WTC11 (cell line): ENCODE measurements at regions not wholly inside any gene's neighbourhood (a gene's known extent, or its start where the extent isn't known, plus 50 kb on each side); places are given as distances from the start of the nearest gene placed in this dataset.

Experiments
- ATAC-seq: fragments of 200-7000 bp; cut with Tn5 transposase; 2 replicates; pipeline ENCODE4 v1.10.0; 2021; ENCODE audit warnings: mild to moderate bottlenecking, moderate library complexity
- CTCF ChIA-PET: fragments of 300-600 bp; sonication (Branson Sonifier 250); formaldehyde crosslinking; loops from one replicate; lab custom pipeline; 2021; ENCODE audit warnings: antibody characterized with exemption; lab: Charles Lee
- POLR2A ChIA-PET: fragments of 350-600 bp; sonication (Branson Sonifier 250); formaldehyde crosslinking; loops from one replicate; lab custom pipeline; 2021; ENCODE audit warnings: antibody characterized with exemption; lab: Charles Lee
- DNase-seq: peaks from one replicate; pipeline ENCODE4 v3.0.0; 2021; ENCODE audit warnings: low spot score
- H3K27ac Mint-ChIP-seq: 2 replicates; pipeline ENCODE4 v1.8.0; 2021; ENCODE audit warnings: mixed read lengths
- H3K27me3 Mint-ChIP-seq: 2 replicates; pipeline ENCODE4 v1.8.0; 2021; ENCODE audit warnings: low read depth, mild to moderate bottlenecking, moderate library complexity, mixed read lengths
- H3K36me3 Mint-ChIP-seq: 2 replicates; pipeline ENCODE4 v1.8.0; 2021; ENCODE audit warnings: mixed read lengths
- H3K4me1 Mint-ChIP-seq: 2 replicates; pipeline ENCODE4 v1.8.0; 2022; ENCODE audit warnings: mixed read lengths
- H3K4me3 Mint-ChIP-seq: 2 replicates; pipeline ENCODE4 v1.8.0; 2021; ENCODE audit warnings: mild to moderate bottlenecking, moderate library complexity, mixed read lengths
- H3K9me3 Mint-ChIP-seq: 2 replicates; pipeline ENCODE4 v1.8.0; 2021; ENCODE audit warnings: mixed read lengths
- CREM ChIP-seq: sonication (generic); formaldehyde crosslinking; IDR thresholded peaks from 2 replicates; pipeline ENCODE4 v1.8.1; 2022; ENCODE audit warnings: mild to moderate bottlenecking, missing genetic modification reagents, moderate library complexity
- E2F1 ChIP-seq: sonication (generic); formaldehyde crosslinking; IDR thresholded peaks from 2 replicates; pipeline ENCODE4 v1.8.0; 2022; ENCODE audit warnings: mild to moderate bottlenecking, missing genetic modification reagents
- ETV6 ChIP-seq: sonication (generic); formaldehyde crosslinking; IDR thresholded peaks from 2 replicates; pipeline ENCODE4 v1.8.1; 2022; ENCODE audit warnings: mild to moderate bottlenecking, missing genetic modification reagents
- FOXK1 ChIP-seq: sonication (generic); formaldehyde crosslinking; IDR thresholded peaks from 2 replicates; pipeline ENCODE4 v1.8.0; 2022; ENCODE audit warnings: mild to moderate bottlenecking, moderate library complexity, missing genetic modification reagents
- FOXP4 ChIP-seq: sonication (generic); formaldehyde crosslinking; IDR thresholded peaks from 2 replicates; pipeline ENCODE4 v1.8.0; 2022; ENCODE audit warnings: mild to moderate bottlenecking, missing genetic modification reagents
- GTF2I ChIP-seq: fragments of 250-450 bp; sonication (Bioruptor Pico); conservative IDR thresholded peaks from 2 replicates; pipeline ENCODE4 v1.4.0; 2021; ENCODE audit warnings: mild to moderate bottlenecking
- MLX ChIP-seq: sonication (generic); formaldehyde crosslinking; IDR thresholded peaks from 2 replicates; pipeline ENCODE4 v1.8.1; 2023; ENCODE audit warnings: mild to moderate bottlenecking, missing genetic modification reagents, moderate library complexity
- NFE2L1 ChIP-seq: sonication (generic); formaldehyde crosslinking; IDR thresholded peaks from 2 replicates; pipeline ENCODE4 v1.8.1; 2023; ENCODE audit warnings: missing genetic modification reagents
- NFYB ChIP-seq: sonication (generic); formaldehyde crosslinking; conservative IDR thresholded peaks from 2 replicates; pipeline ENCODE4 v1.8.0; 2022; ENCODE audit warnings: low read depth, missing genetic modification reagents
- SOX15 ChIP-seq: fragments of 250-450 bp; sonication (Bioruptor Pico); IDR thresholded peaks from 2 replicates; pipeline ENCODE4 v1.9.0; 2021; ENCODE audit warnings: mild to moderate bottlenecking
- STAT6 ChIP-seq: sonication (generic); formaldehyde crosslinking; conservative IDR thresholded peaks from 2 replicates; pipeline ENCODE4 v1.8.1; 2023; ENCODE audit warnings: mild to moderate bottlenecking, low read depth, missing genetic modification reagents, moderate library complexity
- TCF7 ChIP-seq: sonication (generic); formaldehyde crosslinking; IDR thresholded peaks from 2 replicates; pipeline ENCODE4 v1.8.0; 2022; ENCODE audit warnings: mild to moderate bottlenecking, low read depth, missing genetic modification reagents, moderate library complexity
- USF2 ChIP-seq: sonication (generic); formaldehyde crosslinking; IDR thresholded peaks from 2 replicates; pipeline ENCODE4 v1.8.1; 2023; ENCODE audit warnings: mild to moderate bottlenecking, missing genetic modification reagents, moderate library complexity
- ZNF232 ChIP-seq: sonication (generic); formaldehyde crosslinking; IDR thresholded peaks from 2 replicates; pipeline ENCODE4 v1.8.0; 2022; ENCODE audit warnings: mild to moderate bottlenecking, missing genetic modification reagents
- ZNF317 ChIP-seq: sonication (generic); formaldehyde crosslinking; IDR thresholded peaks from 2 replicates; pipeline ENCODE4 v1.8.1; 2023; ENCODE audit warnings: low read depth, mild to moderate bottlenecking, moderate library complexity, missing genetic modification reagents, borderline replicate concordance
- ZNF423 ChIP-seq: fragments of 250-450 bp; sonication (Bioruptor Pico); IDR thresholded peaks from 2 replicates; pipeline ENCODE4 v2.1.2; 2022; ENCODE audit warnings: mild to moderate bottlenecking, moderate library complexity
- TF ChIP-seq, protein P1 (sequence below): sonication (generic); formaldehyde crosslinking; IDR thresholded peaks from 2 replicates; pipeline ENCODE4 v1.8.1; 2023; ENCODE audit warnings: mild to moderate bottlenecking, missing genetic modification reagents, borderline replicate concordance
- TF ChIP-seq, protein P2 (sequence below): sonication (generic); formaldehyde crosslinking; IDR thresholded peaks from 2 replicates; pipeline ENCODE4 v1.8.0; 2022; ENCODE audit warnings: mild to moderate bottlenecking, missing genetic modification reagents
- TF ChIP-seq, protein P3 (sequence below): sonication (generic); formaldehyde crosslinking; IDR thresholded peaks from 2 replicates; pipeline ENCODE4 v1.8.0; 2023; ENCODE audit warnings: missing genetic modification reagents
- TF ChIP-seq, protein P4 (sequence below): fragments of 250-450 bp; sonication (Bioruptor Pico); IDR thresholded peaks from 2 replicates; pipeline ENCODE4 v1.8.0; 2021; ENCODE audit warnings: mild to moderate bottlenecking
- TF ChIP-seq, protein P5 (sequence below): sonication (generic); formaldehyde crosslinking; IDR thresholded peaks from 2 replicates; pipeline ENCODE4 v1.8.1; 2023; ENCODE audit warnings: mild to moderate bottlenecking, missing genetic modification reagents

GRCh38 chr11:109305009-109305408 is 117.0 kb upstream of the C11orf87 start (continued):
- TF ChIP-seq ZNF317 (CRISPR knock-in tag) (no peak), GTF2I (CRISPR knock-in tag) (no peak), SOX15 (no peak), FOXK1 (no peak)
- TF ChIP-seq, protein P1, sequence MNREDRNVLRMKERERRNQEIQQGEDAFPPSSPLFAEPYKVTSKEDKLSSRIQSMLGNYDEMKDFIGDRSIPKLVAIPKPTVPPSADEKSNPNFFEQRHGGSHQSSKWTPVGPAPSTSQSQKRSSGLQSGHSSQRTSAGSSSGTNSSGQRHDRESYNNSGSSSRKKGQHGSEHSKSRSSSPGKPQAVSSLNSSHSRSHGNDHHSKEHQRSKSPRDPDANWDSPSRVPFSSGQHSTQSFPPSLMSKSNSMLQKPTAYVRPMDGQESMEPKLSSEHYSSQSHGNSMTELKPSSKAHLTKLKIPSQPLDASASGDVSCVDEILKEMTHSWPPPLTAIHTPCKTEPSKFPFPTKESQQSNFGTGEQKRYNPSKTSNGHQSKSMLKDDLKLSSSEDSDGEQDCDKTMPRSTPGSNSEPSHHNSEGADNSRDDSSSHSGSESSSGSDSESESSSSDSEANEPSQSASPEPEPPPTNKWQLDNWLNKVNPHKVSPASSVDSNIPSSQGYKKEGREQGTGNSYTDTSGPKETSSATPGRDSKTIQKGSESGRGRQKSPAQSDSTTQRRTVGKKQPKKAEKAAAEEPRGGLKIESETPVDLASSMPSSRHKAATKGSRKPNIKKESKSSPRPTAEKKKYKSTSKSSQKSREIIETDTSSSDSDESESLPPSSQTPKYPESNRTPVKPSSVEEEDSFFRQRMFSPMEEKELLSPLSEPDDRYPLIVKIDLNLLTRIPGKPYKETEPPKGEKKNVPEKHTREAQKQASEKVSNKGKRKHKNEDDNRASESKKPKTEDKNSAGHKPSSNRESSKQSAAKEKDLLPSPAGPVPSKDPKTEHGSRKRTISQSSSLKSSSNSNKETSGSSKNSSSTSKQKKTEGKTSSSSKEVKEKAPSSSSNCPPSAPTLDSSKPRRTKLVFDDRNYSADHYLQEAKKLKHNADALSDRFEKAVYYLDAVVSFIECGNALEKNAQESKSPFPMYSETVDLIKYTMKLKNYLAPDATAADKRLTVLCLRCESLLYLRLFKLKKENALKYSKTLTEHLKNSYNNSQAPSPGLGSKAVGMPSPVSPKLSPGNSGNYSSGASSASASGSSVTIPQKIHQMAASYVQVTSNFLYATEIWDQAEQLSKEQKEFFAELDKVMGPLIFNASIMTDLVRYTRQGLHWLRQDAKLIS (CRISPR knock-in tag), result no peak

DNA sequence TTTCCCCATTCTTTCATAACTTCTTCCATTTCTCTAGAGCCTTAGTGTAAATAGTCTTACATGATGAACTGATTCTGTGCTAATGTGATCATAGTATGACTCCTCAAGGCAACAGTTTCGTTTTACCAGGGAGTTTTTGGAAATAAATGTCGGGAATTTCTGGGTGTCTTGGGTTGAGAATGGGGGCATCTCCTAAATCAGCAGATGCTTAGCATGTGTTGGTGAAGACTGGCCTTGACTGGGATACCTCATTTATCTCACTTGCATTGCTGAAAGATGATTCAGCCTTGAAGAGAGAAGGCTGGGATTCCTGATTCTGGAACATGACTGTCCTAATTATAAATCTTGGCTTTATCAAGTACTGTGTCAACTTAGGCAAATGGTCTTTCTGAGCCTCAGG is 115.7 kb upstream of the C11orf87 start:
- H3K9me3 Mint-ChIP-seq, result no peaks in the 10 kb centered on the region
- CTCF ChIA-PET, result no interaction called here
- POLR2A ChIA-PET, result no interaction called here
- H3K27ac Mint-ChIP-seq, result no peak overlapping the region
- H3K4me1 Mint-ChIP-seq, result peaks cover 18% of the 10 kb centered on the region
- H3K36me3 Mint-ChIP-seq, result no peaks in the 10 kb centered on the region
- ATAC-seq (no peak), DNase-seq (no peak)
- H3K27me3 Mint-ChIP-seq, result no peaks in the 10 kb centered on the region
- no peak overlapping the region for H3K4me3 Mint-ChIP-seq
- no peak for TF ChIP-seq FOXP4 (CRISPR knock-in tag)
- TF ChIP-seq, protein P2, sequence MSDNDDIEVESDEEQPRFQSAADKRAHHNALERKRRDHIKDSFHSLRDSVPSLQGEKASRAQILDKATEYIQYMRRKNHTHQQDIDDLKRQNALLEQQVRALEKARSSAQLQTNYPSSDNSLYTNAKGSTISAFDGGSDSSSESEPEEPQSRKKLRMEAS (CRISPR knock-in tag), result no peak
- no peak for TF ChIP-seq ZNF232 (CRISPR knock-in tag)
- no peak for TF ChIP-seq STAT6 (CRISPR knock-in tag)
- TF ChIP-seq, protein P3, sequence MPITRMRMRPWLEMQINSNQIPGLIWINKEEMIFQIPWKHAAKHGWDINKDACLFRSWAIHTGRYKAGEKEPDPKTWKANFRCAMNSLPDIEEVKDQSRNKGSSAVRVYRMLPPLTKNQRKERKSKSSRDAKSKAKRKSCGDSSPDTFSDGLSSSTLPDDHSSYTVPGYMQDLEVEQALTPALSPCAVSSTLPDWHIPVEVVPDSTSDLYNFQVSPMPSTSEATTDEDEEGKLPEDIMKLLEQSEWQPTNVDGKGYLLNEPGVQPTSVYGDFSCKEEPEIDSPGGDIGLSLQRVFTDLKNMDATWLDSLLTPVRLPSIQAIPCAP (CRISPR knock-in tag), result no peak
- TF ChIP-seq ZNF423 (CRISPR knock-in tag), result no peak
- no peak for TF ChIP-seq NFE2L1 (CRISPR knock-in tag)
- no peak for TF ChIP-seq USF2 (CRISPR knock-in tag)
- TF ChIP-seq TCF7, result no peak
- TF ChIP-seq, protein P4, sequence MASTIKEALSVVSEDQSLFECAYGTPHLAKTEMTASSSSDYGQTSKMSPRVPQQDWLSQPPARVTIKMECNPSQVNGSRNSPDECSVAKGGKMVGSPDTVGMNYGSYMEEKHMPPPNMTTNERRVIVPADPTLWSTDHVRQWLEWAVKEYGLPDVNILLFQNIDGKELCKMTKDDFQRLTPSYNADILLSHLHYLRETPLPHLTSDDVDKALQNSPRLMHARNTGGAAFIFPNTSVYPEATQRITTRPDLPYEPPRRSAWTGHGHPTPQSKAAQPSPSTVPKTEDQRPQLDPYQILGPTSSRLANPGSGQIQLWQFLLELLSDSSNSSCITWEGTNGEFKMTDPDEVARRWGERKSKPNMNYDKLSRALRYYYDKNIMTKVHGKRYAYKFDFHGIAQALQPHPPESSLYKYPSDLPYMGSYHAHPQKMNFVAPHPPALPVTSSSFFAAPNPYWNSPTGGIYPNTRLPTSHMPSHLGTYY (CRISPR knock-in tag), result no peak
- no peak for TF ChIP-seq ETV6 (CRISPR knock-in tag)
- no peak for TF ChIP-seq MLX (CRISPR knock-in tag)
- TF ChIP-seq GTF2I (CRISPR knock-in tag), result no peak
- no peak for TF ChIP-seq E2F1
- TF ChIP-seq, protein P5, sequence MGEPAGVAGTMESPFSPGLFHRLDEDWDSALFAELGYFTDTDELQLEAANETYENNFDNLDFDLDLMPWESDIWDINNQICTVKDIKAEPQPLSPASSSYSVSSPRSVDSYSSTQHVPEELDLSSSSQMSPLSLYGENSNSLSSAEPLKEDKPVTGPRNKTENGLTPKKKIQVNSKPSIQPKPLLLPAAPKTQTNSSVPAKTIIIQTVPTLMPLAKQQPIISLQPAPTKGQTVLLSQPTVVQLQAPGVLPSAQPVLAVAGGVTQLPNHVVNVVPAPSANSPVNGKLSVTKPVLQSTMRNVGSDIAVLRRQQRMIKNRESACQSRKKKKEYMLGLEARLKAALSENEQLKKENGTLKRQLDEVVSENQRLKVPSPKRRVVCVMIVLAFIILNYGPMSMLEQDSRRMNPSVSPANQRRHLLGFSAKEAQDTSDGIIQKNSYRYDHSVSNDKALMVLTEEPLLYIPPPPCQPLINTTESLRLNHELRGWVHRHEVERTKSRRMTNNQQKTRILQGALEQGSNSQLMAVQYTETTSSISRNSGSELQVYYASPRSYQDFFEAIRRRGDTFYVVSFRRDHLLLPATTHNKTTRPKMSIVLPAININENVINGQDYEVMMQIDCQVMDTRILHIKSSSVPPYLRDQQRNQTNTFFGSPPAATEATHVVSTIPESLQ (CRISPR knock-in tag), result no peak
- no peak for TF ChIP-seq NFYB (CRISPR knock-in tag)
- TF ChIP-seq CREM (CRISPR knock-in tag), result no peak
